Left cardiac atrium (tissue), 4 donors: ENCODE measurements at regions not wholly inside any gene's neighbourhood (a gene's known extent, or its start where the extent isn't known, plus 50 kb on each side); places are given as distances from the start of the nearest gene placed in this dataset.

Source experiments
- ATAC-seq, 2 donors: fragments of 200-7000 bp; cut with Tn5 transposase; one replicate each; pipeline ENCODE4 v1.9.1; 2020; ENCODE audit warnings: mild to moderate bottlenecking in 2 of 2, moderate library complexity in 2 of 2
- DNase-seq: peaks from one replicate; pipeline ENCODE4 v3.0.0-alpha.2; 2020
- intact Hi-C, 2 donors: fragments of 100-400 bp; cut with DNase I; formaldehyde crosslinking; loops; one replicate each; pipeline versions ENCODE4 v1.14.1 to v1.15.1; 2022 to 2023
- donor health status: DM: no; HTN: yes; CAD: no.
- donor health status: DM: no; HTN: yes; CAD: no; lungs with severe emphysema.
- donor health status: DM: yes; HTN: yes; CAD: no.
- donor health status: Dilated cardiomyopathy.

GRCh38 chr12:60845696-60846095 is 1249.9 kb downstream of the SLC16A7 start:
- ATAC-seq, result no peak
- intact Hi-C loops, result no loop called here
- no peak for DNase-seq

- DNase-seq (no peak), ATAC-seq (no peak)
- intact Hi-C loops, result no loop called here
These were observed 1251.5 kb downstream of the SLC16A7 start for GRCh38 chr12:60847281-60847680.

- ATAC-seq (no peak), DNase-seq (no peak)
These were observed 1253.9 kb downstream of the SLC16A7 start for GRCh38 chr12:60849723-60850122.

GRCh38 chr12:60853407-60853806 is 1257.6 kb downstream of the SLC16A7 start:
- intact Hi-C loops, result no loop called here
- DNase-seq (no peak), ATAC-seq (no peak)

More at GRCh38 chr12:60849723-60850122, 1253.9 kb downstream of the SLC16A7 start:
- intact Hi-C loops, result no loop called here

- DNase-seq, result no peak
- intact Hi-C loops, result no loop called here
- no peak for ATAC-seq
These were observed 1267.6 kb downstream of the SLC16A7 start for GRCh38 chr12:60863421-60863820.

GRCh38 chr12:60872219-60872618 is 1276.4 kb downstream of the SLC16A7 start:
- DNase-seq (no peak), ATAC-seq (no peak)
- intact Hi-C loops, result no loop called here

- intact Hi-C loops, result no loop called here
- ATAC-seq, result no peak
- no peak for DNase-seq
These were observed 1277.3 kb downstream of the SLC16A7 start for GRCh38 chr12:60872850-60873713.

GRCh38 chr12:60874091-60874490 is 1278.3 kb downstream of the SLC16A7 start:
- no peak for ATAC-seq
- intact Hi-C loops, result no loop called here

GRCh38 chr12:60920841-60921495 is 1325.1 kb downstream of the SLC16A7 start:
- DNase-seq (no peak), ATAC-seq (no peak)
- intact Hi-C loops, result no loop called here

More at GRCh38 chr12:60874091-60874490, 1278.3 kb downstream of the SLC16A7 start:
- no peak for DNase-seq

GRCh38 chr12:60921541-60921940 is 1325.7 kb downstream of the SLC16A7 start:
- ATAC-seq (no peak), DNase-seq (no peak)
- intact Hi-C loops, result no loop called here

GRCh38 chr12:60926256-60926655 is 1330.4 kb downstream of the SLC16A7 start:
- DNase-seq (no peak), ATAC-seq (no peak)
- intact Hi-C loops, result loop anchor here in 1 of 2 donors (2.0 kb wide), 1 partner anchor 13 kb away; no protein-coding TSS in a partner anchor

- ATAC-seq (no peak), DNase-seq (no peak)
- intact Hi-C loops, result no loop called here
These were observed 1330.1 kb upstream of the USP15 start for GRCh38 chr12:60930151-60930550.

- intact Hi-C loops, result no loop called here
- DNase-seq, result no peak
- ATAC-seq, result no peak
These were observed 1324.0 kb upstream of the USP15 start for GRCh38 chr12:60935981-60936761.

GRCh38 chr12:60947533-60947932 is 1312.7 kb upstream of the USP15 start:
- ATAC-seq, result no peak
- DNase-seq, result no peak
- intact Hi-C loops, result no loop called here

- ATAC-seq (no peak), DNase-seq (no peak)
- intact Hi-C loops, result no loop called here
These were observed 1293.1 kb upstream of the USP15 start for GRCh38 chr12:60967128-60967527.

GRCh38 chr12:60977966-60978365 is 1282.2 kb upstream of the USP15 start:
- no peak for ATAC-seq
- no peak for DNase-seq
- intact Hi-C loops, result no loop called here

GRCh38 chr12:60980558-60980957 is 1279.6 kb upstream of the USP15 start:
- no peak for DNase-seq
- intact Hi-C loops, result no loop called here

GRCh38 chr12:60981473-60981872 is 1278.7 kb upstream of the USP15 start:
- intact Hi-C loops, result no loop called here
- ATAC-seq (no peak), DNase-seq (no peak)

More at GRCh38 chr12:60980558-60980957, 1279.6 kb upstream of the USP15 start:
- ATAC-seq, result no peak

GRCh38 chr12:60992087-60992486 is 1268.1 kb upstream of the USP15 start:
- no peak for DNase-seq
- intact Hi-C loops, result no loop called here
- ATAC-seq, result no peak
